ENCODE measurements at regions not wholly inside any gene's neighbourhood (a gene's known extent, or its start where the extent isn't known, plus 50 kb on each side); places are given as distances from the start of the nearest gene placed in this dataset.
"Not testable (repeated sequence)": the region's sequence is repeated elsewhere in the genome, so short reads cannot be mapped to it uniquely, and the experiment has no call there.

DNA sequence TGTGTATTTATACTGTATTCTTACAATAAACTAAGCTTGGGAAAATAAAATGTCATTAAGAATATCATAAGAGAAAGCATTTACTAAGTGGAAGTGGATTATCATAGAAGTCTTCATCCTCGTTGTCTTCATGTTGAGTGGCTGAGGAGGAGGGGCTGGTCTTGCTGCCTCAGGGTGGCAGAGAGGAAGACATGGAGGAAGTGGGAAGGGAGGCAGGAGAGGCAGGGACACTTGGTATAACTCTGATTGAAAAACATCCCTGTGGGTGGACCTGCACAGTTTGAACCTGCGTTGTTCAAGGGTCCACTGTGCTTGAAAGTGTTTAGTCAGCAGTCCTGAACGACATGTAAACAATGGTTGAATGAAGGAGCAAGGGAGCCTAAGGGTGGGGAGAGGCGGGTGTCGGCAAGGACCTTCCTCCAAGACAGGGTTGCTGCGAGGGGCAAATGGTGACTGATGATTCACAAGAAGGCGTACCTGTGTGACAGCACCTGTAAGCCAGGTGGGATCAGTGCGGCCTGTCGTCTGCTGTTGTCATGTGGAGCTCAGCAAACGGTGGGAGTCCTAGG is 103.8 kb upstream of the KLF13 start:
- Mint-ChIP-seq H3K36me3 (no peaks in the 10 kb centered on the region), H3K4me3 (no peak overlapping the region)

DNA sequence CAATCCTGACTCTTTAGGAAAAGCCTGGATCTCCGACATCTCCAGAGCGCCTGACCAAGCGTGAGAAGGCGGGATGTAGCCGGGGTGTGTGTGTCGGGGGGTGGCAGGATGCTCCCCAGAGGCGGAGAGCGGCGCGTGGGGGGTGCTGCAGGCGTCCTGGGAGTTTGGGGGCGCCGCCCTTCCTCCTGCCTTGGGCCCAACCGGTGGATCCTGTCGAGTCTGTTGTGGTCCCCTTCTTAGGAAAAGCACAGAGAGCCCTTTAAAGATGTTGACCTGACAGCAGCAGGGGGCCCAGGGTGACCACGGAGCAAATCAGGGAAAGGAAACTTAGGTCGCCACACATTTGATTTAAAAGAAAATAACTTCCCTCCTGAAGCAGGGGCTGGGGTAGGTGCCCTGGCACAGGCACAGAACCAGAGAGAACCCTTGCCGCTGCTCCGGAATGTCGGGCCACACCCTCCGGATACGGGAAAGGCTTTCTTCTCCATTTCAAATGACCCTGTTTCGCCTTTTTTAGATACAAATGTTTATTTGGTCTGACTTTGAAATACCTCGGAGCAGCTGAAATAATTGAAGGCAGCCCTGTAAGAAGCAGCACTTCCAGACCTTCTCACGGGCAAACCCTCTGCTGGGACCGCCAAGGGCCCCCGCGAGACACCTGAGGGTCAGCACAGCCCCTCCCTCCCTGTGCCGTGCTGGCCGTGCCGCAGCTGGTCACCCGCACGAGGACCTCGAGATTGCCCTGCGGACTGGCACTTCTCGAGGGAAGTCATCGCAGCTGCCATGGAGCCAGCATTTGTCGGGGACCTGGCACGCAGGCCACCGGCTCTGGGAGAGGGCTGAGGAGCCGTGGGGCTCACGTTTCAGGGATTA is 102.9 kb upstream of the KLF13 start:
- Mint-ChIP-seq H3K27ac (no peak overlapping the region), H3K4me1 (peaks cover 10% of the 10 kb centered on the region), H3K4me3 (no peak overlapping the region), H3K36me3 (no peaks in the 10 kb centered on the region), H3K9me3 (no peaks in the 10 kb centered on the region), H3K27me3 (no peaks in the 10 kb centered on the region)
- no peak for DNase-seq

More for the DNA sequence above, 103.8 kb upstream of the KLF13 start:
- H3K4me1 Mint-ChIP-seq = peaks cover 10% of the 10 kb centered on the region
- no peak overlapping the region for H3K27ac Mint-ChIP-seq
- no peaks in the 10 kb centered on the region for H3K9me3 Mint-ChIP-seq
- no peak for DNase-seq
- no peaks in the 10 kb centered on the region for H3K27me3 Mint-ChIP-seq

DNA sequence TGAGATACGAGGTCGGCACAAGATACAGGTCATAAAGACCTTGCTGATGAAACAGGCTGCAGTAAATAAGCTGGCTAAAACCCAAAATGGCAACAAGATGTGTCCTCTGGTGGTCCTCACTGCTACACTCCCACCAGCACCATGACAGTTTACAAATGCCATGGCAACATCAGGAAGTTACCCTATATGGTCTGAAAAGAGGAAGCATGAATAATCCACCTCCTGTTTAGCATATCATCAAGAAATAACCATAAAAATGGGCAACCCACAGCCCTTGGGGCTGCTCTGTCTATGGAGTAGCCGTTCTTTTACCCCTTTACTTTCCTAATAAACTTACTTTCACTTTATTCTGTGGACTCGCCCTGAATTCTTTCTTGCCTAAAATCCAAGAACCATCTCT is 102.0 kb upstream of the KLF13 start:
- not testable (repeated sequence) for H3K27me3 Mint-ChIP-seq, H3K36me3 Mint-ChIP-seq, H3K4me1 Mint-ChIP-seq, DNase-seq, H3K4me3 Mint-ChIP-seq, H3K27ac Mint-ChIP-seq, H3K9me3 Mint-ChIP-seq

DNA sequence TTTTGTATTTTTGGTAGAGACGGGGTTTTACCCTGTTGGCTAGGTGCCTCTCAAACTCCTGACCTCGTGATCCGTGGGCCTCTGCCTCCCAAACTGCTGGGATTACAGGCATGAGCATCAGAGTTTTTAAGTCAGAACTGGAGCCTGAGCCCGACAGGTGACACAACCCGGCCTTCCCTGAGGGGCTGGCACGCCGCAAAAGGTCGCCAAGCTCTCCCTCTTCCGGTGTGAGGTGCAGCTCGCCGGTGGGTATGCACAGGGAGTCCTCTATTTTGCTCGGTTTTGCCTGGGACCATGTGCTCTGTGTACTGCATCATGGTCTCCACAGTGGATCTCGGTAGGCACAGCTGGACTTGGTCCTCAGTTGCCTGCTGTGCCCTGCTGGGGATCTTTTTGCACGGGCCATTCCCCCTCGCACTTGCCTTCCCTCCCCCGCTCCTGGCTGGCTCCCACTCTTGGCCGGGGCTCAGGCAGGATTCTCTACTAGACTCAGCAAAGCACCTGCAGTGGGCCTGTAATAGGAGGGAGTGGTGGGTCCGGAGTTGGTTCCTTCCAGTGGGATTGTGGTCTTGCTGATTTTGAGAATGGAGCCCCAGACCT is 101.2 kb upstream of the KLF13 start:
- no peak overlapping the region for H3K4me3 Mint-ChIP-seq

DNA sequence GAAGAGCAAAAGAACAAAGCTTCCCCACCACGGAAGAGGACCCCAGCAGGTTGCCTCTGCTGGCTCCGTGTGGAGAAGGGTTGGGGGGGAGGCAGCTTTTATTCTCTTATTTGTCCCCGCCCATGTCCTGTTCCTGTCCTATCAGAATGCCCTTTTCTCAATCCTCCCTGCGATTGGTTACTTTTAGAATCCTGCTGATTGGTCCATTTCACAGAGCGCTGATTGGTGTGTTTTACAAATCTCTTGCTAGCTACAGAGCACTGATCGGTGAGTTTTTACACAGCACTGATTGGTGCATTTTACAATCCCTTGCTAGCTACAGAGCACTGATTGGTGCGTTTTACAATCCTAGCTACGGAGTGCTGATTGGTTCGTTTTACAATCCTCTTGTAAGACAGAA is 100.6 kb upstream of the KLF13 start:
- H3K4me1 Mint-ChIP-seq = peaks cover 11% of the 10 kb centered on the region
- H3K27ac Mint-ChIP-seq = no peak overlapping the region
- DNase-seq = no peak
- H3K27me3 Mint-ChIP-seq = no peaks in the 10 kb centered on the region
- no peaks in the 10 kb centered on the region for H3K36me3 Mint-ChIP-seq
- no peak overlapping the region for H3K4me3 Mint-ChIP-seq
- no peaks in the 10 kb centered on the region for H3K9me3 Mint-ChIP-seq

More for the DNA sequence above, 101.2 kb upstream of the KLF13 start:
- Mint-ChIP-seq H3K27me3 (no peaks in the 10 kb centered on the region), H3K27ac (no peak overlapping the region), H3K4me1 (peaks cover 10% of the 10 kb centered on the region), H3K9me3 (no peaks in the 10 kb centered on the region), H3K36me3 (no peaks in the 10 kb centered on the region)
- DNase-seq = no peak

DNA sequence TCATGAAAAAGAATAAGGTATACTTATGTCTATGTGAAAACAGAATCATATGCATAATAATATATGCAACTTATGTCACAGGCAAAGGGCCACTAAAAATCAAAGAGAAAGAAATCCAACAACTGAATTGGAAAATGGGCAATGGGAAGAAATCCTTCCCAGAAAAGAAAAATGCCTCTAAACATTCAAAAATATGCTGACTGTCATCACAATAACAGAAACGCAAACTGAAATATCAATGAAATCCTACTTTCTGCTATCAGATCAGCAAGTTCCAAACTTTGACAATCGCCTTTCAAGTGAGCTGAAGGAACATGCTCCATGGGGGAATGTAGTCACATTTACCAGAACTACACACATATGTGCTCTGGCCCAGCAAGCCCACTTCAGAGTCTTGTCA is 99.4 kb upstream of the KLF13 start:
- Mint-ChIP-seq H3K9me3 (no peaks in the 10 kb centered on the region), H3K36me3 (no peaks in the 10 kb centered on the region), H3K4me1 (peaks cover 11% of the 10 kb centered on the region), H3K27ac (no peak overlapping the region), H3K27me3 (no peaks in the 10 kb centered on the region), H3K4me3 (no peak overlapping the region)
- DNase-seq = no peak

DNA sequence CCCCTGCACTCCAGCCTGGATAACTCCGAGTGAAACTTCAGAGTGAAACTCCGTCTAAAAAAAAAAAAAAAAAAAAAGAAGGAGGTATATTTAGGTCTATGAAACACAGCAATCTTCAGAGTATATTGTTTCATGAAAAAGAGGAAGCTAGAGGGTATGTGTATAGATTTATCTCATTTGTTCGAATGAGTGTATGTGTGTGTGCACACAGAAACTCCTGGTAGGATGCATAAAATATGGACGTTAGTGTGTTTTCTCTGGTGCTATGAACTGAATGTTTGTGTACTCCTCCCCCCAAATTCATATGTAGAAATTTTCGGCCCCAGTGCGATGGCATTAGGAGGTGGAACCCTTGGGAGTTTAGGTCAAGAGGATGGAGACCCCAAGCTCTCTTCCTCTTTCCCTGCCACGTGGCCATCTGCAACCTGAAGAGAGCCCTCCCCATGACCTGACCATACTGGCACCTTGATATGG is 98.6 kb upstream of the KLF13 start:
- no peak for DNase-seq
- H3K36me3 Mint-ChIP-seq = no peaks in the 10 kb centered on the region
- no peak overlapping the region for H3K27ac Mint-ChIP-seq
- no peak overlapping the region for H3K4me3 Mint-ChIP-seq
- no peaks in the 10 kb centered on the region for H3K27me3 Mint-ChIP-seq
- peaks cover 6% of the 10 kb centered on the region for H3K4me1 Mint-ChIP-seq
- H3K9me3 Mint-ChIP-seq = no peaks in the 10 kb centered on the region

DNA sequence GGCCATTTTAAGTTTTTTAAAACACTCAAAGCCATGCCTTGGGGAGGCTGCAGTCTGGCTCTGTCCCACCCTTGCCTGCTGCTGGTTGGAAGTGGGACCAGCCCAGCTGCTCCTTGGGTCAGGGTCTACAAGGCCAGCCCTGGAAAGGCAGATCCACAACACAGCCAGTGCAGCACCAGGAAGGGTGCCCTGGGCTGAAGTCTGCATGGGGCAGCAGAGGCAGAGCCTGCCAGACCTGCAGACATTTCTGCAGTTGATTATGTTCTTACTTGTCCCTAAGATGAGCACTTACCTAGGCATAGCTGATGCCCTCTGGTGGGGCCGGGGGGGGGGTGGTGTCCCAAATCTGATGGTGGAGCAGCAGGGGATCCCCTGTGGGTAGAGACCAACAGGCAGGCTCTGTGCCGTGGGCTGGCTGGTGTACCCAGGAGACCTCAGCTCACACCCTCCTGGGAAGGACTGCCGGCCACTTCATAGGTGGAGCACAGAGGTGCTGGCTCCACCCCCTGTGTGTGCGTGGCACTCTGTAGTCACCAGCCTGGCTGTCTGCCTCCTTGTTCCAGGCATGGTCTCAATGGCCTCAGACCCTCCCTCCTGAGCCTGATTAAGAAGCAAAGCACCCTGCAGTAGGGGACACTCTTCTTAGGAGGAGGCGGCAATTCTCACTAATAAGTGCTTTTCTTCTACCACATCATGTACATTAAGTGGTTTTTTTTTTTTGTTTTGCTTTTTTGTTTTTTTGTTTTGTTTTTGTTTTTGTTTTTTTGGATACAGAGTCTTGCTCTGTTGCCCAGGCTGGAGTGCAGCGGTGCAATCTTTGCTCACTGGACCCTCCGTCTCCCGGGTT is 97.4 kb upstream of the KLF13 start:
- no peaks in the 10 kb centered on the region for H3K36me3 Mint-ChIP-seq
- no peaks in the 10 kb centered on the region for H3K27me3 Mint-ChIP-seq
- H3K9me3 Mint-ChIP-seq = no peaks in the 10 kb centered on the region
- H3K4me3 Mint-ChIP-seq = no peak overlapping the region
- H3K27ac Mint-ChIP-seq = no peak overlapping the region
- peaks cover 4% of the 10 kb centered on the region for H3K4me1 Mint-ChIP-seq
- DNase-seq = no peak

DNA sequence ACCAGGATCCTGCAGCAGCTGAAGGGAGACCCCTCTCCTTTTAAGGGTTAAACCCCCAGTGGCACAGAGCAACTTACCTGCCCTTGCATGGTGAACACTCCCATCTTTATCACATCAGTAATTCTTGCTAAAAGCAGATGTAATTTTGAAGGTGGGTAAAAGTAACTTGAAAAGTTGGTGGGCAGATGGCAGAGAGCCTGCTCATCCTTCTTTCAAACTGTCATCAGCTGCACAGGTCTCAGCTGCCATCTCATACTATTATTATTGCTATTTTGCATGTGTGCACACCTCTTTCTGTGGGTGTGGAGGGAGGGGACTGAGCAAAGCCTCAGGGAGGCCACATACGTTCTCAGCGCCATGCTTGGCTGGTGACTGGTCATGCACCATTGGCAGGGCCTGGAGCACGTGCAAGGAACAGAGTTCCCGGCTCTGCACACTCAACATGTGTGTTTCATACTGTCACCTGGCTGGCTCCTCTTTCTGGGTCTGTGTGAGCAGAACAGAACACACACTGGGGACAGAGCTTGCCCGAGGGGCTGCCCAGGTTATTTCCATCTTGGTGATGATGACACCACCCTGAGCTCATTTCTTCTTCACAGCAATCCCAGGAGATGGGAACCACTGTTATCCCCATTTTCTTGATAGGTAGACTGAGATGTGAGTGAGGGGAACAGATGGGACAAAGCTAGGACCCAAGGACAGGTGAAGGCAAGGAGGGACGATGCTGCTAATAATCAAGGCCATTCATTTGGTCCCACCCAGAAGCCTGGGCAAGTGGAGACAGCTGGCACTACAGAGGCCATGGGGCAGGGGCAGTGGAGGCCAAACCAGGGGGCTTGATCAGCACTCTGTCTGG is 95.8 kb upstream of the KLF13 start:
- Mint-ChIP-seq H3K9me3 (no peaks in the 10 kb centered on the region), H3K4me1 (peaks cover 2% of the 10 kb centered on the region), H3K27ac (no peak overlapping the region), H3K36me3 (no peaks in the 10 kb centered on the region), H3K27me3 (no peaks in the 10 kb centered on the region), H3K4me3 (no peak overlapping the region)
- DNase-seq = no peak

DNA sequence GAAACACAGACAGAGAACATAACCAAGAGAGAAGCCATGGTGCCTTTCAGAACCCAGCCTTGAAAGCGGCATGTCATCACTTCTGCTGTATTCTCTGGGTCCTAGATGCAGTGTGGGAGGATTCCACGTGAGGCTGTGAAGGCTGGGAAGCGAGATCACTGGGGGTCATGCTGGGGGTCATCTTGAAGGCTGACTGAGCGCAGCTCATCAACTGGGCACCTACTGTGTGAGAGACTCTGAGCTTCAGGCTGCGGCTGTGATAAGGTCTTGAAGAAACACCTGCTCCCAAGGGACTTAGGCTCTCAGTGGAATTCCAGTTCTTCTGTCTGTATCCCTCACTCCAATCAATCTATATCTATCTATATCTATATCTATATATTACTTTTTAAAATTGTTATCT is 91.8 kb upstream of the KLF13 start:
- DNase-seq = no peak
- Mint-ChIP-seq H3K4me3 (no peak overlapping the region), H3K9me3 (no peaks in the 10 kb centered on the region), H3K4me1 (peaks cover 14% of the 10 kb centered on the region), H3K27me3 (no peaks in the 10 kb centered on the region), H3K36me3 (no peaks in the 10 kb centered on the region), H3K27ac (no peak overlapping the region)

DNA sequence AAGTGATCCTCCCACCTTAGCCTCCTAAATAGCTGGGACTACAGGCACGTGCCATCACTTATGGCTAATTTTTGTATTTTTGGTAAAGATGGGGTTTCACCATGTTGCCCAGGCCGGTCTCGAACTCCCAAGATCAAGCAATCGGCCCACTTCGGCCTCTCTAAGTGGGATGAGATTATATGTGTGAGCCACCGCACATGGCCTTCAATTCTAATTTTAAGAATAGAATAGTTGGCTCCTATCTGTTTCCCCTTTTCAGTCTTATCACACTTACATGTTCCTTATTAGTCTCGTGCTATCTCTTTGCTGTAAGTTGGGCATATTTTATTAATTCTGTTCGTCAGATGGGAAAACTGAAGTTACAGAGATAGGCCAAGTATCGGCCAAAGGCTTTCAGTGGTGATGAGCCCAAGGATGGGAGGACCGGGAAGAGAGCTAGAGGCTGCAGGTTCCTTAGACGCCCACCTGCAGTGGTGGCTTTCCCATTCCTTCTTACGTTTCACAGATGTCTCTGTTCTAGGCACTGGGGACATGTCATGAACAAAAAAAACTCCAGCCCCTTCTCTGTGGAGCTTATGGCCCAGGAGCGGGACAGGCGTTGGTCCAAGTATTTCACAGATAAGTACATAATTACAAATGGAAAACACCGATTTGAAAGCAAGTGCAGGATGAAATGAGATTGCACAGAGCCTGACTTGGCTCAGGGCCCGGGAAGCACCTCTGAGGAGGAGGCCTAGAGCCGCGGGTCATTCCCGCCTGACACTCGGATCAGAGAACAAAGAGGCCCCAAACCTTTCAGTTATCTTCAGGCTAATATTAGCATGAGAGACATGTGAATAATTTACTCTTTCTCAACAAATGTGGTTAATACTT is 91.1 kb upstream of the KLF13 start:
- H3K4me1 Mint-ChIP-seq = peaks cover 15% of the 10 kb centered on the region
- no peak for DNase-seq
- H3K27ac Mint-ChIP-seq = no peak overlapping the region
- no peaks in the 10 kb centered on the region for H3K36me3 Mint-ChIP-seq
- H3K9me3 Mint-ChIP-seq = no peaks in the 10 kb centered on the region
- no peaks in the 10 kb centered on the region for H3K27me3 Mint-ChIP-seq
- no peak overlapping the region for H3K4me3 Mint-ChIP-seq

DNA sequence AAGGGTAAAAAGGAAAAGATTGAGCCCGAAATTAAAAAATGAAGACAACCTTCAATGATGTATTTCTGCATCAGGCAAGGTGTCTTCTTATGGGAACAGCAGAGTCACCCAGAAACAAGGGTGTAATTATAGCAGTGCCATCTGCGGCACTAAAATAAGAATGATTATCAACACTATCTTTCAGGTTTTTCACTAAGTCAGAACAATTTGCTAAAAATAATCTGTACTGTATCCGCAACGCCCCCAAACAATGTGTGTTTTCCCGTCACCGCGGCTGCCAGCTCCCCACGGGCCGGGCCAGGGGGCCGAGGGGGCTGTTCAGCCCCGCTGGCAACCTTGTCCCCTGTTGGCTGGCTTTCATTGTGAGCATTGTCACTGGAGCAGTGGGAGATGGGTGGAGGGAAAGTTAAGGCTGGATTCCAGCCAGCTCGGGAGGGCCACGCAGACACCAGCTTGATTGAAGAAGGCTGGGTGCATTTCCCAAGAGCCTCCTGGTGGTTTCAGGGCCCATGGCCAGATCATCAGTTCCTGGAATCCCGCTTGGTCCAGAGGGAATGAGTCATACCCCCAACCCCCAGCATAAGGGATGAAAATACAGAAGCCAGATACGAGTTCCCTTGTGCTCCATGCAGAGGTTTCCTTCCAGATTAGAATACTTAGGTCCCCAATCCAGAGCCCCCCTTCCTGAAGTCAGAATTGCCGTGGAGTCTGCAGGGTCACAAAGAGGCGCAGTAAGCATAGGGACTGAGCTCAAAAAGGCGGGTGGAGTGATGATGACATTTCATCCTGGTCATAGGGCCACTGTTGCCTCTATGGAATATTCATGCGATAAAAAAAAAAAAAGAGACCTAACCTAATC is 90.2 kb upstream of the KLF13 start:
- DNase-seq = no peak

DNA sequence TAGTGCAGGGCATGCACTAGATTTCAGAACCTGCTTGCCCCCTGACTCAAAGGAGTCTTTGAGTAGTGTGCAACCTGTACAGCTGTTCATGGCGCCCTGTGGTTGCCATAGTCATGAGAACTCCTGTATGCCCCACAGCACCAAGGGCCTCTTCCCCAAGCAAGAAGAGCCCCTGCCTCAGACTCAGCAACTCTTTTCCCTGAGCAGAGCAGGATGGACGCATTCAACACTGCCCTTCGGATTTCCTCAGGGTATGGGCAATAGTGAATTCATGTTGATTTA is 89.7 kb upstream of the KLF13 start:
- H3K4me1 Mint-ChIP-seq = peaks cover 23% of the 10 kb centered on the region
- DNase-seq = no peak
- H3K36me3 Mint-ChIP-seq = no peaks in the 10 kb centered on the region
- no peaks in the 10 kb centered on the region for H3K9me3 Mint-ChIP-seq
- H3K4me3 Mint-ChIP-seq = no peak overlapping the region
- no peaks in the 10 kb centered on the region for H3K27me3 Mint-ChIP-seq
- H3K27ac Mint-ChIP-seq = no peak overlapping the region

More for the DNA sequence above, 90.2 kb upstream of the KLF13 start:
- no peaks in the 10 kb centered on the region for H3K27me3 Mint-ChIP-seq
- H3K4me3 Mint-ChIP-seq = no peak overlapping the region
- no peaks in the 10 kb centered on the region for H3K9me3 Mint-ChIP-seq
- no peak overlapping the region for H3K27ac Mint-ChIP-seq
- H3K4me1 Mint-ChIP-seq = peaks cover 17% of the 10 kb centered on the region
- no peaks in the 10 kb centered on the region for H3K36me3 Mint-ChIP-seq
